ENCODE measurements at regions not wholly inside any gene's neighbourhood (a gene's known extent, or its start where the extent isn't known, plus 50 kb on each side); places are given as distances from the start of the nearest gene placed in this dataset.
"Not testable (repeated sequence)": the region's sequence is repeated elsewhere in the genome, so short reads cannot be mapped to it uniquely, and the experiment has no call there.

DNA sequence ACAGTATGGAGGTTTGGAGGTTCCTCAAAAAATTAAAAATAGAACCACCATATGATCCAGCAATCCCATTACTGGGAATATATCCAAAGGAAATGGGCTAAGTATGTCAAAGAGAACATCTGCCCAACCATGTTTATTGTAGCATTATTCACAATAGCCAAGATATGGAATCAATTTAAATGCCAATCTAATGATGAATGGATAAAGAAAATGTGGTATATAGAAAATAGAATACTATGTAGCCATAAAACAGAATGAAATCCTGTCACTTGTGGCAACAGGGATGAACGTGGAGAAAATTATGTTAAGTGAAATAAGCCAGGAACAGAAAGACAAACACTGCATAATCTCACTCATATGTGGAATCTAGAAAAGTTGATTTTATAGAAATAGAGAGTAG is 201.7 kb upstream of the AJAP1 start:
- DNase-seq = no peak

DNA sequence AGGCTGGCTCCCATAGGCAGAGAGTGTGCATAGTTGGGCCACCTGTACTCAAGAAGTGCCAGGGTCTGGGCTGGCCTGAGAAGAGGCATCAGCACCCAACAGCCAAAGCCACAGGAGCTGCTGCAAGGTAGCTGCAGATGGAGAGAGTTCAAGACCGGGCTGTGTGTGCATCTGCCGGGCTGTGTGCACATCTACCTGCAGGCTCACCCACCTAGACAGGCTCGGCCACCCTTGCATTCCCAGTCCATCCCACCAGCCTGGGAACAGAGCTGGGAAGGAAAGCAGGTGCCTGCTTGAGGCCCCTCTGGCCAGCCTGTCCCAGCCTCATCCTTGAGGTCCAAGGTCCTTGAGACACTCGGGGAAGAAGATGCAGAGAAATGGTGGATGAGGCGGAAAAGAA is 194.4 kb upstream of the AJAP1 start:
- no peak for DNase-seq

DNA sequence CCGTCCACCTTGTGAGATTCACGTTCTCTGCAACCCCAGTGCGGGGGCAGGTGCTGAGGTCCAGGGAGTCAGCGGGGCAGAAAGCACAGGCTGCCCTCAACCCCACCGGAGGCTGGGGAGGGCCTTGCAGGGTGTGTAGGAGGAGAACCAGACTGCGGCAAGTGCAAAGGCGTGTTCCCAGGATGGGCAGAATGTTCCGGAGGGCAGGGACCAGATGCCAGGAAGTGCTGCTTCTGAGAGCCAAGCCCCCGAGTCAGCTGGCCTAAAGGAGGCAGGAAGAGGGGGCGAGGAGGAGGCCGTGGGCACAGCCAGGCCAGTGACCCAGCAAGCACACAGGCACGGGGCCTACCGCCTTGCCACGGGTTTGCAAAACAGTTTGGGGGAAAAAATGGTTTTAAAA is 193.8 kb upstream of the AJAP1 start:
- DNase-seq = no peak

DNA sequence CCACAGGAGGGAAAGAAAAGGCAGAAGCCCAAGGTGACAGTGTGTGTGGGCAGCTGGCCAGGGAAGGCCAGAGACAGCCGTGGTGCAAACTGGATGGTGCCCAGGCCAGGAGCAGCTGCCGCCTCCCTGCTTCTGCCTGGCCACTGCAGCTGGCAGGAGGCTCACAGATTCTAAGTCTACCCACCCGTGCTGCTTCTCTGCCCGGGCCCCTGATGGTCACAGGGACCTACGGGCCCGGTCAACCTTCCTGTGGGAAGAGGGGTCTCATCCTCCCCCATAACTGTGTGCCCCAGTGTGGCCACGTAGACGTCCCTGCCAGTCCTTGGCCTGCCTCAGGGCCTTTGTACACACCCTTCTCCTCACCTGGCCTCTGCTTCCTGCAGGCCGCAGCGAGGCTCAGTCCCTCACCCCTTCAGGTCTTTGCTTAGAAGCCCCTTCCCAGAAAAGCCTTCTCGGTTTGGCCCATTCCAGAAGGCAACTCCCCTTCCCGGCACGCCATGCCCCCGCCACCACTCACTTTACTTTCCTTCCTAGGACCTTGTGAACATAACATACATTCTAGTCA is 192.6 kb upstream of the AJAP1 start:
- no peak for DNase-seq

DNA sequence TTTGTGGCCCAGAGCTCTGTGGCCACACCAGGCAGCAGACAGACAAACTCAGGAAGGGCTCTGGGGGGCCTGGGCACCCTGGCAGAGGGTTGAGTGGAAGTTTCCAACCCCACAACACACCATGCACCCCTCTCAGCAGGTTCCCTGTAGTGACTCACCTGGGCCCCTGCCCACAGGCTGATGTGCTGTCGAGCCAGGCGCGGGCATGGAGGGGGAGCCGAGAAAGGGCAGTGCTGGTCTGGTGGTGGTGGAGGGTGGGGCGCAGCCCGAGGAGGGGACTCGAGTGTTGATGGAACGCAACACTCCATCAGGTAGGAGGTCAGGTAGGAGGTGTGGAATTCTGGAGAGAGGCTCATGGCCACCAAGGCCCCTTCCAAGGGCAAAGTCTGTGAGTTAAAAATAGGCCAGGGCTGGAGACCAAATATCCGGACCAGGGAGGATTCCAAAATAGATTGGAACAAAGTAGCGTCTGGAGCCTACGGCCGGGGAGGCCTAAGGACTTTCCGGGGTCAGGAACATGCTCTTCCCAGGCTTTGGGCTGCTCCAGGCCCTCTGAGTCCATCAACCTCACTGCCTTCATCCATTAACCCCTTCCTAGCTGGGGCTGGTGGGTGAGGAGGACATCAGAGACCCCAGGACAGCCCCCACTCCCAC is 191.5 kb upstream of the AJAP1 start:
- DNase-seq = no peak

DNA sequence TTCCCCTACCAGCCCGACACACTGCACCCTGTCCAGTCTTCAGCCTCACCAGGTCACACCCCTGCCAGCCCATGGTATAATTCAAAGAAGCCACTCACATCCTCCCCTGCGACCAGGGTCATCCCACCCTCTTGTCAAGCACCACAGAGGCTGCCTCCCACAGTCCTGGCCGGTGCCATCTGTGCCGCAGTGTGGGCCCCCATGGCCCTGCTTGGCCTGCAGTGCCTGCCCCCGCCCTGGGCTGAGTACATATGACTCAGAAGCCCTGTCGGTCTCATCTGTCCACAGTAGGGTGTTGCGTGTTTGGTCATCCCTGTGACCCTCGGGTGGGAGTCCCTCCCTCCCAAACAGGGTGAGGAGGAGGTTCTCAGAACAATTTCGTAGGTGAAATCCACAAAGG is 190.8 kb upstream of the AJAP1 start:
- no peak for DNase-seq

DNA sequence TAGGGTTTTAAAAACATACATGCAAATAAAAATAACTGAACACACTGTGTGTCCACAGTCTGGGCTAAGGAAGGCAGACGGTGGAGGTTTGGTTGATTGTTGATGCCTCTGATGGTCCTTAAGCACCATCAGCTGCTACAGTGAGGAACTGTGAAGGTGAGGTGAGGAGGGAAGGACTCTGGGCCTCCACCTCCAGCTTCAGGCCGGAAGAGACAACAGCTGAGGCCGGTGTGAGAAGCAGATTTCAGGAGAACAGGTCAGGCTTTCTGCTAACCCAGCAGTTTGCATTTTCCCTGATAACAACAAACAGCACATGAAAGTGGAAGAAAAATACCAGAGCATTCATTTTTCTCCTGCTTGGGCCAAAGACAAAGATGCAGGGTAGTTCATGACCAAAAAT is 189.9 kb upstream of the AJAP1 start:
- no peak for DNase-seq

DNA sequence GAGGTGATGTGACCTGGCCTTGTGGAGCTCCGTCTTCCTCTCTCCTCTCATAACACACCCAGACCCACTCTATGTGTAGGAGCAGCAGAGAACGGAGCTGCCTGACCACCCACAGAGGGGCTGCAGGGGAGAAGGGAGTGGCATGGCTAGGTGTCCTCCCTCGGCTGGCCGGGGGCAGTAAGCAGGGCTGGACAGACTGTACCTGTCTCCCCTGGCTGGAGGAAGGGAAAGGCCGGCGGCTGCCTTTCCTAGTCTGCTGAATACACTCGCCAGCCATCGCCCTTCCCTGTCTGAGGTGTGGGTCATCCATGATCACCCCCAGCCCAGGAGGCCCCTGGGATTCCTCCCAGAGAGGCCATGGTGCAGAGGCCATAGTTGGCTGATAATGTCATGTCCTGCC is 187.2 kb upstream of the AJAP1 start:
- no peak for DNase-seq

DNA sequence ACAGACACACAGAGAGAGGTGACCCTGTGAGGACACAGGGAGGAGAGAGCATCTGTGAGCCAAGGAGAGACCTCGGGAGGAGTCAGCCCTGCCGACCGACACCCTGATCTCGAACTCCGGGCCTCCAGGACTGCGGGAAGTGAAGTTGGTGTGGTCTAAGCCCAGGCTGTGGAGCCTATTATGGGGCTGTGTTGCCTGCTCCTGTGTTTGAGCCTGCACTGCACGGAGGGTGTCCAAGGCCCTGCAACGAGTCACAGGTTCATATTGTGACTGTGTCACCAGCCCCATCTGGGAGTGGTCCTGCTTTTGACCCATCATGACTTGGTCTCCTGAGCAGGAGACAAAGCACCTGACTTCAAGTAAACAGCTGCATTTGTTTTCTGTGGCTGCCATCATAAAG is 186.0 kb upstream of the AJAP1 start:
- DNase-seq = no peak

DNA sequence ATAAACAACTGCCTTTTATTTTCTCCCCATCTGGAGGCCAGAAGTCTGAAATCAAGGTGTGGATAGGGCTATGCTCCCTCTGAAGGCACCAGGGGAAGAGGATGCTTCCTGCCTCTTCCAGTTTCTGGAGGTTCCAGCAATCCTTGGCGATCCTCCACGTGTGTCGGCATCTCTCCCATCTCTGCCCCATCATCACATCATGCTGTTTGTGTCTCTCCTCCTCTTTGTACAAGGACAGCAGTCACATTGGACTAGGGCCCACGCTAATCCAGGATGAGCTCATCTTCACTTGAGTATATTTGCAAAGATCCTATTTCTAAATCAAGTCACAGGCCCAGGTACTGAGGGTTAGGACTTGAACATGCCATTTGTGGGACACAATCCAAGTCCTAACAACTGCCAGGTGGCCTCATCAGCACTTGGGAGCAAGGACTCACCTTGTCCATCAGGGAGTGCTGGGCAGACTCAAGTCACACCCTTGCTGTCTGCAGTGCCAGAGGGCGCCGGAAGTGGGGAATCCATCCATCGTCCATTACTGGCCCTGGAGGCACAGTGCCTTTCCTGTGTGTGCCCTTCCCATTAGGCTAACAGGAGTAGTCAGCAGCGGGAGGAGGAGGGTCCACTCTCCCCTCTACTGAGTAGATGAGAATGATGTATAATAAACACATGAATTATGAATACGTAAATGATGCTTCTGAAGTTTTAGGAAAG is 185.4 kb upstream of the AJAP1 start:
- no peak for DNase-seq

DNA sequence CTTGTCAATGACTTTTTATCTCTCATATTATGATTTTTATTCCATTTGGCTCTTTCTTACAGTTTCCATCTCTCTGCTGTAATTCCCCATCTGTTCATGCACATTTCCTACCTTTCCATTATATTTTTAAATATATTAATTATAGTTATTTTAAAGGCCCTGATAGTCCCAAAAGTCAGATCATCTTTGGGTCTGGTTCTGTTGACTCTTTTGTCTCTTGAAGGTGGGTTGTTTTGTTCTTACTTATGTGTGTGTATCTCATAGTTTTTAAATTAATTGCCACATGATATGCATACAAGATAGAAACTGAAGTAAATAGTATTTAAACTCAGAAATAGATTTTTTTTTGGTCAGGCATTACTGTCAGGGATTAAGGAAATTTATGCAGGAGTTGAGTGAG is 178.0 kb upstream of the AJAP1 start:
- no peak for DNase-seq

DNA sequence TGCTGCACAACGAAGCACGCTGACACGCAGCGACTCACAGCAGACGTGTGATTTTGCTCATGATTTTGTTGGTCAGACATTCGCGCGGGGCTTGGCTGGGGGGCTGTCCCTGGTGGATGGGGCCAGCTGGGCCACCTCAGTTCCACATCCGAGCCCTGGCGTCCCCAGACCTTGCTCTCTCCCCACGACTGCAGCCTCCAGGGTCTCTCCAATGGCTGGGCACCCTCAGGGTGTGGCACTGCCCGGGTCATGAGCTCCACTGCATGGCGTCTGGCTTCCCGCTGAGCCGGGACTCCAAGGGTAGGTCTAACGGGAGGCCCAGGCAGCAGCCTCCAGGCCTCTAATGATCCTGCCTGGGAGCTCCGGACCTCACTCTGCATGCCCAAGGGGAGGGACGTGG is 173.0 kb upstream of the AJAP1 start:
- no peak for DNase-seq

DNA sequence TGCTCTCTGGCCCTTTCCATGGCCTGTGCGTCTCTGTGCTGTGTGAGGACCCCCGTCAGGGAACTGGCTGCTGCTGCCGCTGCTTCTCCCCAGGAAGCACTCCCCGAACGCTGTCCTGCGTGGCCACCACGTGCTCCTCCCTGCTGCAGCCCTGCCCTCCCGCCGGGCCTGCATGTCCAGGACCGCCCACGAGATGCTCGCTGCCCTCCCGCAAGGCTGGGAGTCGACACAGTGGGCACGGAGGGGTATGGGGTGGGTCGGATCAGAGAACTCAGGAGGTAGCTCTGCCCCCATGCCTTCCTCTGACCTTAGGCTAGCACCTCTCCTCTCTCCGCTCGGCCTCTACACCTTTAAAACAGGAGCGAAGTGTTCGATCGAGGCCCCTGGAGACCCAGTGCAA is 171.9 kb upstream of the AJAP1 start:
- DNase-seq = no peak

DNA sequence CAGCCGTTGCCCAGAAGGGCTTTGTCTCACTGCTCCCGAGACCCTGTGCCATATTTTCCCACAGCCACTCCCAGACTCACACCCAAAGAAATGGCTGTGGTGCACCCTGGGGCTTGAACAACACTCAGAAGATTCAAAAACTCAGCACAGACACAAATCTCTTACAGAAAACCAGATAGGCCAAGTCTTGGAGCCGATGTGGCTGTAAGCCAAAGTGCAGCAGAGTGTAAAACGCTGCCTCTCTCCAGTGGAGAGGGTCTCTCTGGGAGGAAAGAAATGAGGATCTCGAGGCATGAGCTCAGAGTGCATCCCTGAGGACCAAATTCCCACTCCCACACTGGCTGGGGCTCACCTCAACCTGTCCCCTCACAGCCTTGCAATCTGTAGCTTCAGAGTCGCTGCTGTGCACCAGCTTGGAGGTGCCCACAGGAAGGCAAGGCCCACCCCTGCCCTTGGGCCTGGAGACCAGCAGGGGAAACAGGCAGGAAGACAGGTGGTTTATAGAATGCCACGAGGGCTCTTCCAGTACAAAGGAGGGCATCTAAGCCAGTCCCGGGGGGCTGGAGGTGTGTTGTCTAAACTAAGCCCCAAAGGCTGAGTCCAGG is 171.3 kb upstream of the AJAP1 start:
- no peak for DNase-seq

DNA sequence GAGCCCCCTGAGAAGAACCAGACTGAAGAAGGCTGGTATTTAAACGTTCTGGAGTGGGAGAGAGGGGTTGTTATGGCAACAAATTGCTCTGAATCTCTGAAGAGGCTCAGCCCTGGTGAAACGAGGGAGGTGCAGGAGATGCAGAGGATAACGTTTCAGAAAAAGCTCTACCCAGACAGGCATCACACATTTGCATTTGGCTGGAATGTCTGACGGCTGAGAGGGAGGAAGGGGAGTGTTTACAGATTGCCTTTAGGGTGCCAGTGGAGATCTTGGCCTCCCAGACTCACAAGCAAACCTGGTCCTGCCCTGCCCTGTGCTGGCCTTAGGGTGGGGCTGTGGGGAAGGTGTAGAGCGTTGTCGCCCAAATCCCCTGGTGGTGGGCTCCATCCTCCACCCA is 169.0 kb upstream of the AJAP1 start:
- DNase-seq = no peak

DNA sequence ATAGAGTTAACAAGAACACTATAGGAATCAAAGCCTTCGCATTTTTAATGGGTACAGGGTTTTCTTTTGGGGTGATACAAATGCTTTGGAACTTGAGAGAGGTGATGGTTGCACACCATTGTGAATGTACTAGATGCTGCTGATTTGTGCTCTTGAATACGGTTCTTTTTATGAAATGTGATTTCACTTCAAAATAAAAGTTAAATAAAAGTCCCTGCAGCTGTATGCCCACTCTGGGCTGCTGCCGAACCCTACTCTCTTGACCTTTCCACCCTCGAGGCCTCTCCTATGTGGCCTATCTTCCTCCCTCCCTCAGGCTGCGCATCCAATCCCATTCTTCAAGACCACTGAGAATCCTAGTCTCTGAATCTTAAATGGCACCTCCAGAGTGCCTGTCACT is 168.5 kb upstream of the AJAP1 start:
- no peak for DNase-seq

DNA sequence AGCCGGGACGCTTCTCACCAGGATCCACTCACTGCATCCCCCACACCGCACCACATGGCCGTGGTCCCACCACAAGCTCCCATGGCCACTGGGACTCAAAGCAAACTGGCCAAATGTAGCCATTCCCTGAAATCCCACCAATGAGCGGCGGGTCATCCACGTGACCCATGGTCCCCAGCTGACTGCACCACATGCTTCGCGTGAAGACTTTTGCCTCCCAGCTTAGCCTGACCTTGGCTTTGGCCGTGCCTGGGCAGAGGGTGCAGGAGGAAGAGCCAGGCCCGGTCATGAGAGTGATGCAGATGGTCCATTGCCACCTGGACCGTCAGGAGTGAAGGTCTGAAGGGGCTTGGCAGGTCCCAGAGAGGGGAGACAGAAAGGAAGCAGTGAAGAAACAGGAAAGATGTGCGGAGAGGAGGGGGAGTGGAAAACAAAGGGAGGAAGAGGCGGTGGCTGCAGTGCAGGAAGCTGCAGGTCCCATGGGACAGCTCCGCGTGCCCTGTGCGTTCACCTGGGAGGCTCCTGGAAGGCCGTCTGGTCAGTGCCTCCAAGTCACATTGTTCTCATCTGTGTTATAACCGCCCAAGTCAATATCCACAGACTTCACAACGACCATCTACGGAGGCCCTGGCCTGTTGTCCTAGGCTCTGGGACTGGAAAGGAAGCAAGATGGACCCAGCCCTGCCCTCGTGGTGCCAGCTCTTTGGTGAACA is 167.8 kb upstream of the AJAP1 start:
- no peak for DNase-seq

DNA sequence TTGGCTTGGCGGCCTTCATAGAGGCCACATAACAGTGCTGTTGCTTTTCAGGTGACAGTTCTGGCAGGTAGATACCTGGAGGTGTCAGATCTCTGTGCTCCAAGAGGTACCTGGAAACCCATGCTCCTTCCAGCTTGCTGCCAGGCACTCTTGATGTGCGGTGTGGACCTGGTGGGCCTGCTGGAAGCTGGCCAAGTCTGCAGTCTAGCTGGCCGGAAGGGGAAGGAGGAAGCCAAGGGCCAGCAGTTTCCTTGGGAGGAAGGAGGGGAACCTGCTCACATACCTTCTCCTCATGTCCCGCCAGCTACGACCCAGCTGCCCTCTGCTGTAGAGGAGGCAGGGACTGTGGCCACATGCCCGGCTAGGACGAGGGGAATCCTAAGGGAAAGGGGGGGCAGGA is 166.4 kb upstream of the AJAP1 start:
- no peak for DNase-seq

DNA sequence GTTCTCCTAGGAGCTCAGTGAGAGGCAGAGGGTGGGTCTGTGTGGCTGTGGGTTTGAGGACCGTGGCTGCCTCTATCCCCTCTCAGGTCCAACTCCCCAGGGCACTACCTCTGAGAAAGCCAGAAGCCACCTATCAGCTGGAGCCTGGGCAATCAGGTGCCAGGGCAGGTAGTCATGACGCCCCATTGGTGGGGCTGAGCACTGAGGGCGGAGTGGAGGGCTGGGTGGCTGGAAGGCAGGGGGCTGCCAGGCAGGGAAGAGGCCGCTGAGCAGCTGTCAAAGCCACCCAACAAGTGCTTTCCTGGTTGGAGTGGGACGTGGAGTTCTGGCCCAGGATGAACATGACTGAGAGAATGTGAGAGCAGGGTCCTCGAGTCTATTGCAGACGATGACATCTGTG is 164.9 kb upstream of the AJAP1 start:
- DNase-seq = no peak

DNA sequence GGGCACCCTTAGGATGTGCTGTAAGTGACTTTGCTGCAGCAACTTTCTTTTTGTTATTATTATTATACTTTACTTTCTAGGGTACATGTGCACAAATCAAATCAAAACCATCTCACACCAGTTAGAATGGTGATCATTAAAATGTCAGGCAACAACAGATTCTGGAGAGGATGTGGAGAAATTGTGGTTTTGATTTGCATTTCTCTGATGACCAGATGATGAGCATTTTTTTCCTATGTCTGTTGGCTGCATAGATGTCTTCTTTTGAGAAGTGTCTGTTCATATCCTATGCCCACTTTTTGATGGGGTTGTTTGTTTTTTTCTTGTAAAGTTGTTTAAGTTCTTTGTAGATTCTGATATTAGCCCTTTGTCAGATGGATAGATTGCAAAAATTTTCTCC is 164.4 kb upstream of the AJAP1 start:
- not testable (repeated sequence) for DNase-seq

DNA sequence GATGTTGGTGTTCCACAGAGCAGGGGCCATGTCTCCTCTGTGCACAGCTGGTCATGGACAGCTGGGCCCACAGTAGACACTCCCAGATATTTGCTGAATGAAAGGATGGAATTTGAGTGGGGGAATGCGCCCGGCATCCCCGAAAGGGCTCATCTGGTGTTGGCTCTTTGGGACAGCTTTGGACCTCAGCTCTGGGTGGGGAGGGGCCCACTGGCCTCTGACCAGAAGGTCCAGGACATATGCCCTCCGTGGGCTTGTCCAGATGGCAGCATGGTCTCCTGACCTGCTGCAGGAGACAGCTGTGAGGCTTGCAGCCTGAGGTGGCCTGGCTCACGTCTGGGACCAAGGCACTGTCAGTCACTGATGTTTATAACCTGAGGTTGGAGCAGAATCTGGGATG is 160.4 kb upstream of the AJAP1 start:
- no peak for DNase-seq

DNA sequence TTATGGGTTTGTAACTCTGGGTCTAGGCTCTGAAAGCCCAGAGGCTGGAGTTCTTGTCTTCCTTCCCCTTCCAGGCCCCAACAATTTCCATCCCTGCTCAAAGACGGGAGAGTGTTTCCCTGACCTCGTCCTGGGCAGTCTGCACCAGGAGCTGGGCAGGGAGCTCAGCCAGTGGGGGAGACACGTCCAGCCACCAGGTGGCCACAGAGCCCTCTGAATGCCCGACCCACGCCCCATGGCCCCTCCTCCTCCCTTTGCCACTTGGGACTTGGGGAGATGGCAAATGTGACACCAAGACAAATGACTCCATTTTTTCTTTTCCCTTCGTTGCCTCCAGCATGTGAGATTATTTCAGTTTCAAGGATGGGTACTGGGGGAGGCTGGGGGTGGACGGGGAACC is 159.9 kb upstream of the AJAP1 start:
- no peak for DNase-seq

DNA sequence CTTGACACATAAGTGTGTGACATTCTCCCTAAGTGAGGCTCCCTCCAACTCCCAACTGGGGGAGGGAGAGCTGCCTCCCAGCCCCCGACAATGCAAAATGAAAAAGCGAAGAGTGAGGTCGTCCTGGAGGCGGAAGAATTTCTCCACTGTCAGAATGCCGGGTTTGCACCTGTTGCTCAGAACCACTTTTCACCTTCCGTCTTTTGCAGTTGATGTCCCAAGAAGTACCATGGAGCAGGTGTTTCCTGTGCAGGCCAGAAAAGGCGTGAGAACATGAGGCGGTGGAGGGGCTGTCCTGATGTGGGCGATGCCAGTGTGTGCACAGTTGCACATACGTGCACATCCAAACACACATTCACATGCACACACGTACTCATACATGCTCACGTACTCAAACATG is 158.6 kb upstream of the AJAP1 start:
- no peak for DNase-seq

DNA sequence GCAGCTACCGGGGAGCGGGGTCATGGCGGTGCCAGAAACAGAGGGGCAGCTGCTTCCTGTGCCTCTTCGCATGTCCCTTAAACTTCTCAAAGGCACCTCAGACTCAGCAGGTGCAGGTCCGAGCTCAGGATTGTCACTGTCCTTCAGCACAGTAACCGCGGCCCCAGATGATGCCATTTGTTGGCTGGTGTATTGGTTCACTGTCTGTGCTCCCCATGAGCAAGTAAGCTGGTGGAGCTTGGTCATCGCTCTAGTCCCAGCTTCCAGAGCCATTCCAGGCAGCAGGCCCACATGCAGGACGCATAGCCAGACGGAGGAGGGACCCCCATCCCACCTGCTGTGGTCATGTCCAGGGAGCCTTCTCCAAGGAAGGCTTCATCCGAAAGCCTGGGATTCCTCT is 154.0 kb upstream of the AJAP1 start:
- no peak for DNase-seq

All from suppressor macrophage treated with lipopolysaccharide for 1 hour (primary cell).